Activated naive CD4-positive, alpha-beta T cell (primary cell): ENCODE measurements at regions not wholly inside any gene's neighbourhood (a gene's known extent, or its start where the extent isn't known, plus 50 kb on each side); places are given as distances from the start of the nearest gene placed in this dataset.
"Not testable (repeated sequence)": the region's sequence is repeated elsewhere in the genome, so short reads cannot be mapped to it uniquely, and the experiment has no call there.

Experiments
- DNase-seq, 4 experiments: peaks; one replicate each; lab custom pipeline; 2025; lab: John Stamatoyannopoulos, UW

DNA sequence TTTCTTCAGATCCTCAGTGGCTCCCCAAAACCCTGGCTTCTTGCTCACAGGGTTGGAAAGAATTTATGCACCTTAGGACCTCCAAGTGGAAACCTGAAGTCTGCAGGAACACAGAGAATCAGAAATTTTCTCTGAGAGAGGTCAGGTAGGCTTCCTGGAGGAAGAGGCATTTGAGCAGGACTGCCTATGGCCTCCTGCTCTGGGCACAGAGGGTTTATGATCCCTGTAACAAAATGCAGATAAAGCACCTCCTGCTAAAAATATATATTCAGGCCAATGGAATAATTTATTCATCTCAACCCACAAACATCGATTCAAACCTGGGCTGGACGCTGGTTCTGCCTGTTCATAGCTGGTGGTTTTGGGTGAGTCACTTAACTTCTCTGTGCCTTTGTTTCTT lies 68.1 kb upstream of the FGF3 start:
- no peak for DNase-seq

DNA sequence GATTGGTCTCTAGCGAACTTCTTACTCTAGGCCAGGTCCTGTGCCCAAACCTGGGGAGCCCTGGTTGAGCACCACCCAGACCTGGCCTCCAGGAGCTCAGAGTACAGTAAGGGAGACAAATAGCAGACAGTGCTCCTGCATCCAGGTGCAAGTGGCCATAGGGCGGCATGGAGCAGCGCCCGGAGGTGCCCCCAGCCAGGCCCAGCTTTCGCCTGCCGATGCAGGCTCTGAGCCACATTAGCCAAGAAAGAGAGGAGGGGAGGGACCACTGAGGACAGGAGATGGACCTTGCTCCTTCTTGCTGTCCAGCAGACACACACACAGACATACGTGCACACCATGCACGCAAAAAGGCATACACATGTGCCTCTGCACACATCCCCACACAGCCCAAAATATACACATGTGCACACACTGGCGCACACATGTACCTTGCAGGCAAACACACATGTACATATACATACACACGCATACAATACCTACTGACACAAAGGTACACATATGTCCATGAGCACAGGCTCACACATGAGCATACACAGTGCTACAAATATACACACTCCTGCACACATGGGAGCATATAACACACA lies 68.7 kb upstream of the FGF3 start:
- no peak for DNase-seq

GRCh38 chr11:69888483-69889181 lies 69.4 kb upstream of the FGF3 start:
- DNase-seq: peak; percentile 16 to 54 (median 46)

DNA sequence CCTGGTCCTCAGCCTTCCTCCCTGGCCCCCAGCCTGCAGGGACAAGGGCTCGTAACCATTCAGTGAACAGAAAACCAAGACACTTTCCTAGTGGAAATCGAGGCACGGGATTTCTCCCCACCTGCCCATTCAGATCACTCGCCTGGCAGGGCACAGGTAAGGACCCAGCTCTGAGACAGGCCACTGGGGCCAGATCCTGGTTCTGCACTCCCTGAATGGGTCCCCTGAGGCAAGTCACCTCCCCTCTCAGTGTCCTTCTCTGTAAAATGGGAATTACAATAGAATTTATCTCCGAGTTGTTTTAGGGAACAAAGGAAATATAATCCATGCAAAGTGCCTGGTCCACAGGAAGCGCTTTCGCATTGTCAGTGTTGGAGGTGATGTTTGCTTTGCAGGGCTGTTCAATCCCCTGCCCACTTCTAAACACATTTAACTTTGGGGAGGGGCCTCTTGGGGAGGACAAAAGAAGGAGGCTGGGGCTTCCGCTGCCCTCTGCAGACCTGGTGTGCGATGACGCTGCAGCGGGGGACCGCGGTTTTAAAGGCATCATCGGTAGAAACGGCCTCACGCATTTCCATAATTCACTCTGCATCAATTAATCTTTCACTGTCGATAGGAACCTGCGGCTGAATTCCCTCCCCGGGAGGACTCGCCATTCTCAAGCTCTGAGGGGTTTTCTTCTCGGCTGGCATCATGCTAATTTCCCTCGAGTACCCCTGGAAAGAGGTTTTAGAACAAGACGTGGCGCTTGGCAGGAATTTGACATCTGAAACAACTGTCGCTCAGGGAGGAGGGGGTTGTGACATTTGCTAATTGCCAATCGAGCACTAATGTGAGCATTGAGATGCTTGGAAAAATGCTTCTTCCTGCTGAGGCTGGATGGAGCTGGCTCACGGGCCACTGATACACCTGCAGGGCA lies 70.4 kb upstream of the FGF3 start:
- no peak for DNase-seq

- no peak for DNase-seq
Observed at GRCh38 chr11:69890476-69890875, 71.3 kb upstream of the FGF3 start.

GRCh38 chr11:69891421-69892236 lies 72.4 kb upstream of the FGF3 start:
- no peak for DNase-seq

GRCh38 chr11:69892237-69892985 lies 73.2 kb upstream of the FGF3 start:
- DNase-seq: no peak

- no peak for DNase-seq
Observed at GRCh38 chr11:69892986-69893555, 73.9 kb upstream of the FGF3 start.

- no peak for DNase-seq
Observed at GRCh38 chr11:69893631-69894030, 74.4 kb upstream of the FGF3 start.

DNA sequence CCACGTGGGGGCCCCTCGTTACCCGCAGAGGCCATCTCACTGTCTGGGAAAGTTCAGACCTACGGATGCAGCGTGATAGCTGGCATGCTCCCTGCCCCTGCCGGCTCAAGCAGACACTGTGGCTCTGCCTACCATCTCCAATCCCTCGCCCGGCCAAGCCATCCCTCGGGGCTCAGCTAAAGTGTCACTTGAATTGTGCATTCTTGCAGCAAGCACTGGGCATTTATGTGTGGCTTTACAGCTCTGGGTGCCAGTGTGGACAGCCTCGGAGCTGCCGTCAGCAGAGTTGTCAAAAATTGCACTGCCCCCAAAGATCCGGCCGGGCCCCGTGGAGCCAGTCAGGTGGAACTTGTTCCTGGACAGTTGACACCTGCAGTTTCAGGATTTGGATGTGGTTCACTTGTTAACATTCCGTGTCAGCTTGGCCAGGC lies 75.0 kb upstream of the FGF3 start:
- DNase-seq: no peak

GRCh38 chr11:69894648-69895047 lies 75.4 kb upstream of the FGF3 start:
- DNase-seq: no peak

DNA sequence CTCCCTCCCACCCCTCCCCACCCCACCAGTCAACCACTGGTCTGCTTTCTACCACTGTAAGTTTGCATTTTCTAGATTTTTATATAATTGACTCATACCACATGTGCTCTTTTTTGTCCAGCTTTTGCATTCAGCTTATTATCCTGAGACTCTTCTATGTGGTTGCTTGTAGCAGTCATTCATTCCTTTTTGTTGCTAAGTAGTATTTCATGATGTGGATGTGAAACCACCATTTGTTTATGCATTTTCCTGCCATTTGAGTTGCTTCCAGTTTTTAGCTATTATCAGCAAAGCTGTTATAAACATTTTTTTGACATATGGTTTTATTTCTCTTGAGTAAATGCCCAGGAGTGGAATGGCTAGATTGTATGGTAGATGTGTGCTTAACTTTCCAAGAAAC lies 77.0 kb upstream of the FGF3 start:
- no peak for DNase-seq

GRCh38 chr11:69898123-69898522 lies 78.9 kb upstream of the FGF3 start:
- DNase-seq: no peak

DNA sequence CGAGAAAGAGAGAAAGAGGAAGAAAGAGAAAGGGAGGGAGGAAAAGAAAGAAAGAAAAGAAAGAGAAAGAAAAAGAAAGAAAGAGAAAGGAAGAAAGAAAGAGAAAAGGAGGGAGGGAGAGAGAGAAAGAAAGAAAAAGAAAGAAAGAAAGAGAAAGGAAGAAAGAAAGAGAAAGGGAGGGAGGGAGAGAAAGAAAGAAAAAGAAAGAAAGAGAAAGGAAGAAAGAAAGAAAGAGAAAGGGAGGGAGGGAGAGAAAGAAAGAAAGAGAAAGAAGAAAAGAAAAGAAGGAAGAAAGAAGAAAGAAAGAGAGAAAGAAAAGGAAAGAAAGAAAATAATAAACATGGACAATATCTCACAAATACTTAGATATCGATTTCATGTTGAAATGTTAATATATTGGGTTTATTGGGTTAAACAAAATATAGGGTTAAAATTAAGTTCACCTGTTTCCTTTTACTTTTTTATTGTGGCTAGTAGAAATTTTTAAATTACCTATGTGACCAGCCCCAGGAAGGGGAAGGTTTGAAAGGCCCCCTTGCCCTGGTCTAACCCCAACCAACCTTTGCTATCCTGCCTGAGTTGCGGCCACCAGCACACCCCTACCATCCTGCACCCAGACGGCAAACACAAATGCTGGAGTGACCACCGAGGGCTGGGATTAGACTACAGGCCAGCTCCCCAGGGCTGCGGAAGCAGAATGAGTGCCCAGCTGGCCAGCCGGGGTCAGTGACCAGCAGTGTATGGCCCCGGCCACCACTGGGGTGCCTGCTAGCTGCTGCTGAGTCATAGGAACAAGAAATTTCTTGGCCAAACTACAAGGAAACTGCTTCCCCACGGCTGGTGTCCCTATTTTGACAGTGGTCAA lies 81.0 kb upstream of the FGF3 start:
- no peak for DNase-seq

DNA sequence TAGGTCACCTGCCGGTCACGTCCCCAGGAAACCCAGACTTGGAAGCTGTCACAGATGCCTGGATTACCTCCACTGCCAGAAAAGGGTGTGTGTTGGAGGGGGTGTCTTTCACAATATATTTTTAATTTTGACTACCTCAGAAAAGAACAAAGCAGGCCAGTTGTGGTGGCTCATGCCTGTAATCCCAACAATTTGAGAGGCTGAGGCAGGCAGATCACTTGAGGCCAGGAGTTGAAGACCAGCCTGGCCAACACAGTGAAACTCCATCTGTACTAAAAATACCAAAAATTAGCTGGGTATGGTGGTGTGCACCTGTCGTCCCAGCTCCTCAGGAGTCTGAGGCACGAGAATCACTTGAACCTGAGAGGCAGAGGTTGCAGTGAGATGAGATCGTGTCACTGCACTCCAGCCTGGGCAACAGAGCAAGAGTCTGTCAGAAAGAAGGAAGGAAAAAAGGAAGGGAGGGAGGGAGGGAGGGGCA lies 81.6 kb upstream of the FGF3 start:
- DNase-seq: not testable (repeated sequence)

- no peak for DNase-seq
Observed at GRCh38 chr11:69902337-69902736, 83.1 kb upstream of the FGF3 start.

DNA sequence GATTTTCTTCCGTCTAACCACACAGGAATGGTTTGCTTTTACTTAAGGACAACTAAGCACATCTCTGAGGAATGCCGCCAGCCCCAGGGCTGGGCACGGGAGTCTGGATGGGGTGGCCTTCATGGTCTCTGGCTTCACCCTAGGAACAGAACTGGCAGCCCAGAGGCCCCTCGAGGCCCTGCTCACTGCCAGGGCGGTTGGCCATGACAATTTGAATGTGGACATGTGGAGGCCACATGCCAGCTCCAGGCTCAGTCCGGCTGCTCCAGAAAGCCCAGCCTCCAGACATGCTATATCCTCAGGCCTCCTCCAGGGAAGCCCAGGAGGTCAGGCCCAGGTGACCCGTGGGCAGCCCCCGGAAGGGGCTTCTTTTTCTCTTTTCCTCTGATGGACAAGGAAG lies 84.0 kb upstream of the FGF3 start:
- DNase-seq: no peak

- DNase-seq: no peak
Observed at GRCh38 chr11:69904161-69904973, 85.2 kb upstream of the FGF3 start.

DNA sequence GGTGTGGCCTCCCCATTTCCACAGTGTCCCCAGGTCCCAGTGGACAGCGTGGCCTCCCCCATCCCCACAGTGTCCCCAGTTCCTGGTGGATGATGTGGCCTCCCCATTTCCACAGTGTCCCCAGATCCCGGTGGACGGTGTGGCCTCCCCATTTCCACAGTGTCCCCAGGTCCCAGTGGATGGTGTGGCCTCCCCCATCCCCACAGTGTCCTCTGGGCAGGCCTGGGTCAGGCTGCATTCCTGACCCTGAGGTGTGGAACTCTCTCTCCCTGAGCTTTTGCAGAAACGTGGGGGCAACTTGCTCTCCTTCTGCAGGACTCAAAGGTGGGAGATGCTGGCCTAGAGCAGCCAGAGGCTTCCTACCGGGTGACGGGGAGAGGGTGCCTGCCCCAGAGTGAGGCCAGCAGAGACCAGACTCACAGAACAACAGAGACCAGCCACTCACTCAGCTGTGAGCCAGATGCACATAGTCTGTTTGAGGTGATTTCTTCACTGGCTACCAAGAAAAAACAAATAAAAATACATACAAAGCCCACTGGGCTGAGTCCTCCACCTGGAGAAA lies 85.8 kb upstream of the FGF3 start:
- no peak for DNase-seq
